ENCODE measurements at regions not wholly inside any gene's neighbourhood (a gene's known extent, or its start where the extent isn't known, plus 50 kb on each side); places are given as distances from the start of the nearest gene placed in this dataset.

DNA sequence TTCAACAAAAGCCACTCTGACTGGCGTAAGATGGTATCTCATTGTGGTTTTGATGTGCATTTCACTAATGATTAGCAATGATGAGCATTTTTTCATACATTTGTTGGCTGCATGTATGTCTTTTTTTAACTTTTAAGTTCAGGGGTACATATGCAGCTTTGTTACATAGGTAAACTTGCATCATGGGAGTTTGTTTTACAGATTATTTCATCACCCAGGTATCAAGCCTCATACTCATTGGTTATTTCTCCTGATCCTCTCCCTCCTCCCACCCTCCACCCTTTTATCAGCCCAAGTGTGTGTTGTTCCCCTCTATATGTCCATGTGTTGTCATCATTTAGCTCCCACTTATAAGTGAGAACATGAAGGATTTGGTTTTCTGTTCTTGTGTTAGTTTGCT lies 154.1 kb upstream of the POGK start:
- no peak for TF ChIP-seq ZBTB20 (tag by site-specific recombination; IDR thresholded peaks at IDR 0.05)
- no peak for TF ChIP-seq ZFP69B (tag by site-specific recombination; IDR thresholded peaks at IDR 0.05)
- TF ChIP-seq ZNF404 (tag by site-specific recombination; IDR thresholded peaks at IDR 0.05) = no peak
